HTR-8/SVneo (cell line): ENCODE measurements at regions not wholly inside any gene's neighbourhood (a gene's known extent, or its start where the extent isn't known, plus 50 kb on each side); places are given as distances from the start of the nearest gene placed in this dataset.
A peak's percentile ranks its signal among the peaks of the same experiment; 100 is the strongest.
"Not testable (repeated sequence)": the region's sequence is repeated elsewhere in the genome, so short reads cannot be mapped to it uniquely, and the experiment has no call there.

Experiments used
- DNase-seq: peaks from one replicate; pipeline ENCODE4 v3.0.0; 2011; ENCODE audit warnings: low spot score, mixed read lengths; ENCODE audit not compliant: insufficient read length
- FAIRE-seq: peaks from 2 replicates; lab custom pipeline; 2011; peaks lifted over from hg19 to GRCh38; lab: Jason Lieb, UNC

- DNase-seq (no peak), FAIRE-seq (no peak)
Measured at GRCh38 chr12:23333938-23334337, 615.5 kb downstream of the SOX5 start.

DNA sequence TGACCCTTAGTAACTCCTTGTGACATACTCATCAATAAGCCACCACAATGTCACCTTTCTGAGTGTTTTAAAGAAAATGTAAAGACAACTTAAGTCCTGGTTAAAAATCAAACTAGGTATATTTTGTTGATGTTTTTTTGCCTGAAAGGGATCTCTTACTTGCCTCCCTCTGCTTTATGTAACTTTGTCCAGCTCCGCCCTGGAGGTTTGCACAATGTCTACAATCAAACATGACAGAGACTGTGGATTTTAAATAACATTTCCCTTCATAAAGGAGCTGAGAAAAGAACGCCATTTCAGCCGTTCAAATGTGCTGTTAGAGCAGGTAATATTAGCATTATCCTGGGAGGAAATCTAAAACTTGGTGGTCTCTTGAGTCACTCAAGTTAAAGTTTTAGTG lies 613.9 kb downstream of the SOX5 start:
- FAIRE-seq (no peak), DNase-seq (no peak)

DNA sequence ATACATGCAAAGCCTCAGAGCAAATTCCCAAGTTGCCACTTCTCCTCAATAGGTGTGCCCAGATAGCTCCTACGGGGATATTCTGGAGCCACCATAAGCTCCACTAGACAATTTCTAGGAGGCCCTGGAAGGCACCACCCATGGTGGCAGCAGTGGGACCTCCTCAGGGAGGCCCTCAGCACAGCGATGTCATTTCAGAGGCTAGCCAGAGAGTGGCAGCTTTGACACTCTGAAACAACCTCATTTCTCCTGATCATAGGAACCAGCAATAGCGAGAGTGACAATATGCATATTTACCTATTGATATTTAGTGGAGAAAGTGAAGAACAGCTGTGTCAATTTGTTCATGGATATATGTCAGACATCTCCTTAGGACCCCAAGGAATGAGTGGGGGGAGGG lies 612.3 kb downstream of the SOX5 start:
- FAIRE-seq: no peak
- DNase-seq: no peak

- no peak for FAIRE-seq
- DNase-seq: no peak
Measured at GRCh38 chr12:23340351-23340750, 609.1 kb downstream of the SOX5 start.

- DNase-seq (no peak), FAIRE-seq (no peak)
Measured at GRCh38 chr12:23342407-23342806, 607.1 kb downstream of the SOX5 start.

DNA sequence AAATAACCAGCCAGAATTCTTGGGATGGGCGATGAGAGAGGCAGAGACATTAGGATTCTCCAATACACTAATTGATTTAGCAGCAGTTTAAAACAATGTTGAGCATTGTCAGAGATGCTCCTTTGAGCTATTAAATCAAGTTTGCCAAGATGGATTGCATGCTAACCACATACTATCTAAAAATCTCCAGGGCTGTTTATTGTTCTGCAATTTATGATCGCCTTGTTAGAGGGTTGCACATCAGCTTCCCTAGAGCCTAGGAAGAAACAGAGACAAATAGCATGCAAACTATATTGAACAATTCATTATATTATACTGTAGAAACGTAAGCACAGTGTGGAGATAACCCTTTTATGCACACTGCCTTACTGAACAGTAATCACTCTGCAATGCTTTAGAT lies 599.9 kb downstream of the SOX5 start:
- FAIRE-seq (no peak), DNase-seq (no peak)

DNA sequence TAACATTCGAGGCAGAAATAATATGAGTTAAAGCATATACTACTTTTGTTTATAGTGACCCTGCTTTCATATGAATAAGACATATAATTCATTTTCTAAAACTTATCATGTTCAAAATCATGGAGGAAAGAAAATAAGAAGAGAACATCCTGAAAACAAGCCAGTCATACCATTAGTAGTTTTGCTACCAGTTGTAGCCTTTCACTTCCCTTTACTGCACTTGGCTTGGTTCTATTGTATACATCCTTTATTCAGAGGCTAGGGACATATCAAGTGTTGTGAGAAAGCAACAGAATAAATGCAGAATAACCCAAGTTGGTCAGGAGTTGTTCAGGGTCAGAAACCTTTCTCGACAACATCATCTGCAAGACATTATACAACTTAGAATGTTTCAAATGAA lies 598.7 kb downstream of the SOX5 start:
- no peak for FAIRE-seq
- DNase-seq: no peak

DNA sequence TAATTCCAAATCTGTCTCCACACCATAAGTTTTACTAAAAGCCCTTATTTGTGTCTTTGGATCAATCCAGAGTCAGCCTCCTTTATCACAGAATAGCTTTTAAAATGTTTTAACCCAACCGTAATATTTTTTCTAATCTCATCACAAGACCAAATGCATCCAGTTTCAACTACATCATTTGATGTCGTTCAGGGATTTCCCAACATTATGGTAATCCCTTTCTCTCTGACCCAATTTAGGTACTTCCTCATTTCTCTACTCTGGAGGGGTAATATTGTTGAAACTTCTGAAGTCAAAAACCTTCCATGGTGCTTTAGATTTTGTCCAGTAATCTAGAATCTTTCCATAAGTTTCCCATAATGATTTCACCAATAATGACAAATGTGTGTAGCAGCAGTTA lies 596.8 kb downstream of the SOX5 start:
- DNase-seq: no peak
- FAIRE-seq: no peak

DNA sequence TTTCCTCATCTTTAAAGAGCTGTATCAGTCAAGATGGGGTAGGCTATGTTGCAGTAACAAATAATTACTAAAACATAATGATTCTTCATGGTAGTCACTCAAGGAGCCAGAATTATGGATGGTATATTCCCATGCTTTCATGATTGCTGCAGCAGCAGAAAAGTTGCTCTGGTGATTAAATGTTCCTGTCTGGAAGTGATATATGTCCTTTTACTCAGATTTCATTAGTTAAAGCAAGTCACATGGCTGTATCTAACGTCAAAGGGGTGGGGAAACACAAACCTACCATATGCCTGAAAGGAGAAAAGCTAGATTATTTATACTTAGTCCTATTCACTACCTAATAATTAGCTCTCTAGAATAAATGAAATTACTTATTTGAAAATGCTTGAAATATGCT lies 594.7 kb downstream of the SOX5 start:
- DNase-seq: no peak
- FAIRE-seq: peak; percentile 26

DNA sequence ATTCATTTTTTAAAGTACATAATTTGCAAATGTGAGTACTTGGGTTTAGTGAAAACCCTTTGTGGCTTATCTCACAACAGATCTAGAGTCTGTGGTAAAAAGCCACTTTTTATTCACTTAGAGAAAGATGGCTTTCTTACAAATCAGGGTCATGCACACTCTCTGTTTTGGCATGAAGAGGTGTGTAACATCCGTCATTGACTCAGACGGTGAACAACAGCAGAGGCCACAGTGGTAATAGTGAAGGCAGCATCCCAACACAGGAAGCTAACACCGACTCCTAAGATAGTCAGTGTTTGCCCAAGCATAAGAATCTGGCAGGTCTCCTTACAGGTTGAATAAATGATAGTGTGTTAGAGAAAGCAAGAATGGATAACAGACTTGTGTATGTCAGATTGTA lies 593.0 kb downstream of the SOX5 start:
- FAIRE-seq (peak; percentile 63), DNase-seq (no peak)

DNA sequence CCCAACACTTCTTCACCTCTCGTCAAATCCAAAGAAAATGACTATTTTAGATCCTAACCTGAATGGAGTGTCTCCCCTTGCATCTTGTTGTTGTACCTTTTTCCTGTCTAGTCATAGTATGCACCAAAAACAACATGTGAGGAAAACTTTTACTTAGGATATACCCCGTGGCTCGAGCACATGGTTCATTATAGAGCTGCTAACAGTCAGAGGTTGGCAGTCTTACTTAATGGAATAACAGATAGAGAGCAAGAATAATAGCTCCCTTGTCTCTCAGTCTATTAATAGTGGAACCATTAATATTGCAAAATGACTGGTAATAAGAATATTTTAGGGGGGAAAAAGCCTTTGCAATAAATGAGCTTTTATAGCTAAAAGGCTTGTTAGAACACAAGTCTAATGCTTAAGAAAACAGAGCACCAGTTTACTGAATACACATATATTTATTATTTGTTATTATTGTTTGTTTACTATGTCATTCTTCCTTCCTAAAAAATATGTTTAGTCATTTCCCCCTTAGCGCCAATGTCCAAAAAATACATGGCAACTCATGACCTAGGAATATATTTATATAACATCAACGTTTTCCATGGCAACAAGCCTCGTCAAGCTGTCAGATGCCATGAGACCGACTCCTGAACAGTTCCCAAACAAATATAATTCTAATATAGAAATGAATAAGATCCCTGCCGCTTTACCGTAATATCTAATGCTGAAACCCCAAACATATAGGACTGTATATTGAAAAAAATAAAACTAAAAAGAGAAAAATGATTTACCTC lies 592.4 kb downstream of the SOX5 start:
- no peak for FAIRE-seq
- DNase-seq: no peak

DNA sequence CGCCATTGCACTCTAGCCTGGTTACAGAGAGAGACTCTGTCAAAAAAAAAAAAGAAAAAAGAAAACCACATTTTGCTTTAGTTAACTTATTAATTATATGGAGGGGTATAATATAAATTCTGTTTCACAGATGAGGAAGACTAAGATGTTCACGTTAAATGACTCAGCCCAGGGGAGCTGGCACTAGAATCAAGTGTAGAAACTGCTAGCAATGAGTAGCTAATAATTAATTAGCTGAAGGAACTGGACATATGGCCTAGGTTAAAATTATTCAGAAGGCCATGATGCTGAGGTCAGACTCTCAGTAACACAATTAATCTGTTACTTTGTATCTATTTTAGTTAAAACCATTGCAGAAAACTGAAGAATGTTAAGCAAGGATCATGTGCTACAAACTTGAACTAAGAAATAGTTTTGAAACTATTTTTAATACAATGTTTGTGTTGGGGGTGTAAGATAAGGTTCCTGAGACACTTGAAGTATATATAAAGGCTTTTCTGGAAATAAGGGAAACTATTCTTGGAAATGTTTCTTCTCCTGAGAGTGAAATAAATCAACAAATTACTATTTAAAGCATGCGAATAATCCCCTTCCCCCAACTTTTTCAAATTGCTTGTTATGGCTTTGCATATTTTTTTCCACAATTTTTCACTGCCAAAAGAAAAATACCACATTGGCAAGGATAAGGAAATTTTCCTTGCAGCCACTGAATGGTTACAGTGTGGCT lies 589.3 kb downstream of the SOX5 start:
- FAIRE-seq (no peak), DNase-seq (no peak)

- DNase-seq (no peak), FAIRE-seq (no peak)
Measured at GRCh38 chr12:23361971-23362370, 587.5 kb downstream of the SOX5 start.

DNA sequence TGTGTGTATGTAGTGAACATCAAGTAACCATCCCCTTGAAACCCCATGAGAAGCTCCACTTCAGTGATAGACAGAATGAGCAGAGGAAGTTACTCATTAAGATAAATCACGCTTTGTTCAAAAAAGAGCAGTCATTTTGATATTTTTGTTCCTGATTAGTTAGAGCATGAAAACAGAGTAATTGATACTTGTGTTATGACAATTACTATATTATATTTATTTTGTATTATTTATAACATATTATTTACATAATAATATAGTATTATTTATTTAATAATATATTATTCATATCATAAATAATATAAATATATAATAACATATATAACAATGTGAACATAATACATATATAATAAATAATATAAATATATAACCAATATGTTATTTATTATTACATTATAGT lies 580.9 kb downstream of the SOX5 start:
- DNase-seq (no peak), FAIRE-seq (no peak)

- DNase-seq: no peak
Measured at GRCh38 chr12:23375621-23376020, 573.8 kb downstream of the SOX5 start.

DNA sequence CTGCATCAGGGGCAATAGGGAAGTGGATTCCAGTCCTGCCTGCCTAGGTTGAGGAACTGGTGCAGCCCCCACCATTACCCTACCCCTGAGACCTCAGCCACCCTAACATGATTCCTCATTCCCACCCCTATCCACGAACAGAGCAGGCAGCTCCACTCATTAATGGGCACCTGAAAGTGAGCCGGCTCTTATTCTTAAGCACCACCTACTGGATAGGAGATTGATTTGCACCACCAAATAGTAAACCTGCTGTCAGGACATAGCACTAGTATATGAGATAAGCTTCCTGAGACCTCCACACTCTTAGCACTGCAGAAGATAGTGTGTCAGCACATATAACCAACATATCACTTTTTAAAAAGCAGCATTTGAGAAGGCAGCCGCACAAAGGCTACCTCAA lies 573.2 kb downstream of the SOX5 start:
- FAIRE-seq: no peak
- no peak for DNase-seq

More at GRCh38 chr12:23375621-23376020, 573.8 kb downstream of the SOX5 start:
- FAIRE-seq: peak; percentile 74

DNA sequence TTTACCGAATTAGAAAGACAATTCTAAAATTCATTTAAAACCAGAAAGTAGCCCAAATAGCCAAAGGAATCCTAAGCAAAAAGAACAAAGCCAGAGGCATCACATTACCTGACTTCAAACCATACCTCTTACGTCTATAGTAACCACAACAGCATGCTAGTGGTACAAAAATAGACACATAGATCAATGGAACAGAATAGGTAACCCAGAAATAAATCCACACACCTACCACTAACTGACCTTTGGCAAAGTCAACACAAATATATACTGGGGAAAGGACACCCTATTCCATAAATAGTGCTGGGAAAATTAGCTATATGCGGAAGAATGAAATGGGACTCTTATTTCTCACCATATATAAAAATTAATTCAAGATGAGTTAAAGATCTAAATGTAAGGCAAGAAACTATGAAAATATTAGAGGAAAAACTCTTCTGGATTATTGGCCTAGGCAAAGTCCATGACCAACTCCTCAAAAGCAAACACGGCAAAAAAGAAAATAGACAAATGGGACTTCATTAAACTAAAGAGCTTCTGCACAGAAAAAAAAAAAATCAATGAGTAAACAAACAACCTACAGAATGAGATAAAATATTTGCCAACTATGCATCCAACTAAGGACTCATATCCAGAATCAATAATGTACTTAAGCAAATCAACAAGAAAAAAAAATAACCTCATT lies 568.9 kb downstream of the SOX5 start:
- no peak for FAIRE-seq
- no peak for DNase-seq

- not testable (repeated sequence) for FAIRE-seq, DNase-seq
Measured at GRCh38 chr12:23388898-23389297, 560.6 kb downstream of the SOX5 start.

GRCh38 chr12:23389315-23389714 lies 560.2 kb downstream of the SOX5 start:
- not testable (repeated sequence) for DNase-seq, FAIRE-seq

DNA sequence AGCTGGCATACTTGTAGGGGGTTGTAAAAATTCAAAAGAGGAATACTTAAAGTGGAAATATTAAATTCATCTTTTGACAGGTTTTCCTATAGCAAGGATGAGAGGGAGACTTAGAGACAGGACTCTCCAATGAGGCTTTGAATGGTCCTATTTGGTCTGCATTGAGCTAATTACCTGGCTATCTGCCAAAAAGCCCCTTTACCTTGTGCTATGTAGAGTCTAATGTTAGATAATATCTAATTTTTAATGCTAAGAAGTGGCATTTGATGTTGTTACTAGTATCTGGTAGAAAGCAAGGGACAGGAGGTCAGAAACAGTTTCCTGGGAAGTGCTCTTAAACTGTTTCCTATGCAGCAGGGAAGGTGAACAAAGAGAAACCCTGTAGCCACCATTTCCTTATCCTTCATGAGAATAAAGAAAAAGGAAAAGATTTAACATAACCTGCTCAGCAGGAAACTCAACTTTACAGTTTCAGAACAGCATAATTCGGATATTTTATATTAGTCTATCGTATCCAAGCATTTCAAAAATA lies 550.0 kb downstream of the SOX5 start:
- FAIRE-seq: no peak
- no peak for DNase-seq

DNA sequence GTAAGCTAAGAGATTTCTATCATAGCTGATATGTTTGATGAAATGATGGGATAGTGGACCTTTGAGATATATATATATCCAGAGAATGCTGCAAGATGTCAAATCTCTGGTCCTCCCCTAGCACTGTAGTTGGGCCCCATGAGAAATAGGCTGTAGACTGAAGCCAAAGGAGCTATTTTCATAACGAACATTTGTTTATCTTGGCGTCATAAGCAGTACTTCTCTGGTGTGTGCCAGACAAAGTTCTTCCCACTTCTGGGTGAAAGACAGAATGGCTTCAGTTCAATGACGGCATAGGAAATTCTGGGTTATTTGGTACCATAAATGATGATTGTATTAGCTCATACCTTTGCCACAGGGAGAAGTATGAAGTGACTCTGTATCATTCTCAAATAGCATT lies 534.3 kb downstream of the SOX5 start:
- FAIRE-seq: no peak
- DNase-seq: no peak
